ENCODE measurements at regions not wholly inside any gene's neighbourhood (a gene's known extent, or its start where the extent isn't known, plus 50 kb on each side); places are given as distances from the start of the nearest gene placed in this dataset.

DNA sequence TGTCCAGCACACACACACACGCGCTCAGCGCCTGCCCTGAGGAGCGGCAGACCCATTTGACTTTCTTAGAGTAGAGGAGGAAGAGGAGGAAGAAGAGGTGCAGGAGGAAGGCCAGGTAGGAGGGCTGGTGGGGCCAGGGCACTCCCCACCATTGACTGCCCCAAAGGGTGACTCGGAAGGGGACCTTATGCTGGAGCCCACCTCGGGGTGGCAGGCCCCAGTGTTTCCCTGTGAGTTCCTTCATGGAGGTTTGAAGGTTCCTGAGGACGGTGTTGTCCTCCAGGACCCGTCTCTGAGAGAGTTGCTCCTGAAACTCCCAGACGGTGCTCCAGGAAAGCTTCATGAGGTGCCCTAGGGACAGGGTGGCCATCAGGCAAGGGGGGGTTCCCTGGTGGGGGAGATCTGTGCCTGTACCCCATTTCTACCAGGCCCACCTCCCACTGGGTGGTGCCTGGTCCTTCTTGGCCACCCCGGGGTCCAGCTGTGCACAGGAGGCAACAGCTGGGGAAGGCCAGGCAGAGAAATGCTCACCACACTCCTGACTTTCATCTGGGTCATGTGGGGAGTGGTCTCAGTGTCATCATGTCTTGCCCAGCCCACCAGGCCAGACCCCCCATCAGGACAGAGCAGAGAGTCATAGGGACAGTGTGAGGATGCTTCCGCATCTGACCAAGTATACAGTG lies 89.5 kb downstream of the TNFRSF13B start:
- no peaks in the 10 kb centered on the region for H3K36me3 ChIP-seq (ENCODE audit: low read depth)
- DNase-seq (ENCODE audit: low spot score) (no peak), ATAC-seq (ENCODE audit: low read depth) (no peak)
- no peak overlapping the region for H3K4me3 ChIP-seq (ENCODE audit: severe bottlenecking)
- H3K27ac ChIP-seq (ENCODE audit: poor library complexity, severe bottlenecking): no peak overlapping the region
- no peaks in the 10 kb centered on the region for H3K27me3 ChIP-seq (ENCODE audit: insufficient read depth, poor library complexity, severe bottlenecking)
- TF ChIP-seq, protein P1, sequence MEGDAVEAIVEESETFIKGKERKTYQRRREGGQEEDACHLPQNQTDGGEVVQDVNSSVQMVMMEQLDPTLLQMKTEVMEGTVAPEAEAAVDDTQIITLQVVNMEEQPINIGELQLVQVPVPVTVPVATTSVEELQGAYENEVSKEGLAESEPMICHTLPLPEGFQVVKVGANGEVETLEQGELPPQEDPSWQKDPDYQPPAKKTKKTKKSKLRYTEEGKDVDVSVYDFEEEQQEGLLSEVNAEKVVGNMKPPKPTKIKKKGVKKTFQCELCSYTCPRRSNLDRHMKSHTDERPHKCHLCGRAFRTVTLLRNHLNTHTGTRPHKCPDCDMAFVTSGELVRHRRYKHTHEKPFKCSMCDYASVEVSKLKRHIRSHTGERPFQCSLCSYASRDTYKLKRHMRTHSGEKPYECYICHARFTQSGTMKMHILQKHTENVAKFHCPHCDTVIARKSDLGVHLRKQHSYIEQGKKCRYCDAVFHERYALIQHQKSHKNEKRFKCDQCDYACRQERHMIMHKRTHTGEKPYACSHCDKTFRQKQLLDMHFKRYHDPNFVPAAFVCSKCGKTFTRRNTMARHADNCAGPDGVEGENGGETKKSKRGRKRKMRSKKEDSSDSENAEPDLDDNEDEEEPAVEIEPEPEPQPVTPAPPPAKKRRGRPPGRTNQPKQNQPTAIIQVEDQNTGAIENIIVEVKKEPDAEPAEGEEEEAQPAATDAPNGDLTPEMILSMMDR (IDR thresholded peaks at IDR 0.05; ENCODE audit: poor library complexity, severe bottlenecking): no peak
- no peaks in the 10 kb centered on the region for H3K9me3 ChIP-seq (ENCODE audit: severe bottlenecking)
- no peaks in the 10 kb centered on the region for H3K4me1 ChIP-seq (ENCODE audit: insufficient read depth, poor library complexity, severe bottlenecking)

DNA sequence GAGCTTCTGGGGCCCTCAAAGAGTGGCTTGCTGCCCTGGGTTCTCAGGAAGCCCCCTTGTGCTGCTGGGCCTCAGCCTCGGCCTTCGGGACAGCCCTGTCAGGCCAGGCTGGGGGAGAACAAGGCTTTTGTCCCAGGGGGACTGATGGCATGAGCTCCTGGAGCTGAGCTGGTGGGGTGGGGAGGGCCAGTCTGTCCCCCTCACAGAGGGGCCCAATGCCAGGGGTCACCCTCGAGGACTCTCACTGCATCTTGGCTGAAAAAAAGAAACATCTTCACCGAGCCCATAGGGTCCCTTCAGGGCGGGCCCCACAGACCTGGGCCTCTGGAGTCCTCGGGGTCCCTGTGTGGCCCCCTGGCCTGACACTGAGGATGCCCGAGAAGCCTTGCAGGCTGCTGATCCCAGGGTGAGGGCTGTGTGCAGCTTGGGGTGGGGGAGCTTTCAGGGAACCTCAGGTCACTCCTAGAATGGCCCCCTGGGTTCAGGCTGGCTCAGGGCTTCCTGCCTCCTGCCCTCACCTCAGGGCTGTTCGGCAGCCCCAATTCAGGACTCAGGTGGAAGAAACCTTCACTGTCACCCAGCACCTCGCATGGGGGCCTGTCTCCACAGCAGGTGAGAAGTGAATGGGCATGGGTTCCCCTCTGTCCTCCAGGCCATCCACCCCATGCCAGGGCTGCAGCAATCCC lies 90.5 kb downstream of the TNFRSF13B start:
- no peaks in the 10 kb centered on the region for H3K9me3 ChIP-seq (ENCODE audit: severe bottlenecking)
- DNase-seq (ENCODE audit: low spot score): no peak
- H3K27me3 ChIP-seq (ENCODE audit: insufficient read depth, poor library complexity, severe bottlenecking): no peaks in the 10 kb centered on the region
- H3K4me3 ChIP-seq (ENCODE audit: severe bottlenecking): no peak overlapping the region
- TF ChIP-seq, protein P1 (IDR thresholded peaks at IDR 0.05; ENCODE audit: poor library complexity, severe bottlenecking): no peak
- H3K27ac ChIP-seq (ENCODE audit: poor library complexity, severe bottlenecking): no peak overlapping the region
- H3K36me3 ChIP-seq (ENCODE audit: low read depth): no peaks in the 10 kb centered on the region
- ATAC-seq (ENCODE audit: low read depth): no peak
- H3K4me1 ChIP-seq (ENCODE audit: insufficient read depth, poor library complexity, severe bottlenecking): no peaks in the 10 kb centered on the region

DNA sequence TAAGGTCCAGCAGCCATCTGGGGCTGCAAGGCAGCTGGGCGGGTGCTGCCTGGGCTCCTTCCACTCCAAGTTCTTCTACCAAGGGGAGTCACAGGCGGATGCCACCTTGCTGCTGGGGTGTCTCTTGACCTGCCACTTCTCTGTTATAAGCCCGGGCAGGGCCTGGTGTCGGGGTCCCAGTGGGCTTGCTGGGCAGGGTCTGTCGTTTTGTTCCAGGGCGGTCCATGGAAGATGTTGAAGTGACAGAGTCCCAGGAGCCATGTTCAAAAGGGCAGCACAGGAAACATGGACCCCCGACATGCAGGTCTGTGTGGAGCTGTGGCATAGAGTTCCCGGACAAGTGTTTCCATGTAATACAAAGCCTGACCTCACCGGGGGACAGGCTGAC lies 91.1 kb downstream of the TNFRSF13B start:
- no peak overlapping the region for H3K4me3 ChIP-seq (ENCODE audit: severe bottlenecking)
- TF ChIP-seq, protein P1 (IDR thresholded peaks at IDR 0.05; ENCODE audit: poor library complexity, severe bottlenecking): no peak
- no peaks in the 10 kb centered on the region for H3K36me3 ChIP-seq (ENCODE audit: low read depth)
- no peaks in the 10 kb centered on the region for H3K27me3 ChIP-seq (ENCODE audit: insufficient read depth, poor library complexity, severe bottlenecking)
- H3K27ac ChIP-seq (ENCODE audit: poor library complexity, severe bottlenecking): no peak overlapping the region
- H3K4me1 ChIP-seq (ENCODE audit: insufficient read depth, poor library complexity, severe bottlenecking): no peaks in the 10 kb centered on the region
- H3K9me3 ChIP-seq (ENCODE audit: severe bottlenecking): no peaks in the 10 kb centered on the region
- ATAC-seq (ENCODE audit: low read depth) (no peak), DNase-seq (ENCODE audit: low spot score) (no peak)

DNA sequence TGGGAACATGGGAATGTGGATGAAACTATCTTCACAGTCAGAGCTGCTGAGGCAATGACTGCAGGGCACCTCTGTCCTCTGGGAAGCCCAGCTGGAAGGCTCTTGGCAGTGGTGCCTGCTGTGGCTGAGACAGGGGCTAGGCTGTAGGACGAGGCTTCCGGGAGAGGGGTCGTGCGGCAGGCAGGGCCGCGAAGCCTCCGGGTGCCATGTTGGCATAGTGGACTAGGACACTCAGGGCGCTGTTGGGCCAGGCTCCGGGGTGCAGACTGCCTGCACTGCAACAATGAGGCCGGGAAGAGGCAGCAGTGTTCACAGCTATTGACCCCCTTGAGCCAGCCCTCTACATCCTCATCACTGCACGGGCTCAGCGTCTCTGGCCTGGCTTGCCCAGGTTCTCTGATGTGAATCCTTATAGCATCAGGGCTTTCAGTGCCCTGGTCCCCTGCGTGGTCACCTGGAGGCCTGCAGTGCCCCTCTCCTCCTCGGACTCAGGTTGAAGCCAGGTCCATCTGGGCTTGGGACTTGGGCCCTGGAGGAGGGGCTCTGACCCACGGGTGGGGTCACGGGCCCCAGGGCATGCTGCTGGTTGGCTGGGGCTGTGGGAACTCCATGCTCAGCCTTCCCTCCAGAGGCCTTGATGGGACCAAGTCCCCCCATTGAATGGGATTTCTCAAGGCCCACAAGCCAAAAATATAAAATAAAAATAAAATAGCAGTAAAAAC lies 91.6 kb downstream of the TNFRSF13B start:
- Histone ChIP-seq H3K9me3 (ENCODE audit: severe bottlenecking) (no peaks in the 10 kb centered on the region), H3K4me1 (ENCODE audit: insufficient read depth, poor library complexity, severe bottlenecking) (no peaks in the 10 kb centered on the region), H3K4me3 (ENCODE audit: severe bottlenecking) (no peak overlapping the region), H3K27me3 (ENCODE audit: insufficient read depth, poor library complexity, severe bottlenecking) (no peaks in the 10 kb centered on the region), H3K36me3 (ENCODE audit: low read depth) (no peaks in the 10 kb centered on the region), H3K27ac (ENCODE audit: poor library complexity, severe bottlenecking) (no peak overlapping the region)
- ATAC-seq (ENCODE audit: low read depth) (no peak), DNase-seq (ENCODE audit: low spot score) (no peak)
- TF ChIP-seq, protein P1 (IDR thresholded peaks at IDR 0.05; ENCODE audit: poor library complexity, severe bottlenecking): no peak
